ENCODE measurements at regions not wholly inside any gene's neighbourhood (a gene's known extent, or its start where the extent isn't known, plus 50 kb on each side); places are given as distances from the start of the nearest gene placed in this dataset.
"Not testable (repeated sequence)": the region's sequence is repeated elsewhere in the genome, so short reads cannot be mapped to it uniquely, and the experiment has no call there.

GRCh38 chr1:189986516-189986915 is 491.1 kb downstream of the BRINP3 start:
- ATAC-seq (ENCODE audit: low FRiP score), result no peak
- TF ChIP-seq, protein P1, sequence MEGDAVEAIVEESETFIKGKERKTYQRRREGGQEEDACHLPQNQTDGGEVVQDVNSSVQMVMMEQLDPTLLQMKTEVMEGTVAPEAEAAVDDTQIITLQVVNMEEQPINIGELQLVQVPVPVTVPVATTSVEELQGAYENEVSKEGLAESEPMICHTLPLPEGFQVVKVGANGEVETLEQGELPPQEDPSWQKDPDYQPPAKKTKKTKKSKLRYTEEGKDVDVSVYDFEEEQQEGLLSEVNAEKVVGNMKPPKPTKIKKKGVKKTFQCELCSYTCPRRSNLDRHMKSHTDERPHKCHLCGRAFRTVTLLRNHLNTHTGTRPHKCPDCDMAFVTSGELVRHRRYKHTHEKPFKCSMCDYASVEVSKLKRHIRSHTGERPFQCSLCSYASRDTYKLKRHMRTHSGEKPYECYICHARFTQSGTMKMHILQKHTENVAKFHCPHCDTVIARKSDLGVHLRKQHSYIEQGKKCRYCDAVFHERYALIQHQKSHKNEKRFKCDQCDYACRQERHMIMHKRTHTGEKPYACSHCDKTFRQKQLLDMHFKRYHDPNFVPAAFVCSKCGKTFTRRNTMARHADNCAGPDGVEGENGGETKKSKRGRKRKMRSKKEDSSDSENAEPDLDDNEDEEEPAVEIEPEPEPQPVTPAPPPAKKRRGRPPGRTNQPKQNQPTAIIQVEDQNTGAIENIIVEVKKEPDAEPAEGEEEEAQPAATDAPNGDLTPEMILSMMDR (IDR thresholded peaks at IDR 0.05), result no peak
- DNase-seq (ENCODE audit: low spot score), result no peak

DNA sequence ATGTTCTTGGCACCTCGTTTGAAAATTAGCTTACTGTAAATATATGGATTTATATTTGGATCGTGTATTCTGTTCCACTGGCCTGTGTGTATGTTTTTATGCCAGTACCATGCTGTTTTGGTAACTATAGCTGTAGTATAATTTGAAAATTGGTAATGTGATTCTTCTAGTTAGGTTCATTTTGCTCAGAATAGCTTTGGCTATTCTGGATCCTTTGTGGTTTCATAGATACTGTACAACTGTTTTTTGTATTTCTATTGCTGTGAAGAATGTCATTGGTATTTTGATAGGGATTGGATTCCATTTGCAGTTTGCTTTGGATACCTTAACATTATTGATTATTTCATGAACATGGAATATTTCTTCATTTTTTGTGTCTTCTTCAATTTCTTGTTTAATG is 490.2 kb downstream of the BRINP3 start:
- ATAC-seq (ENCODE audit: low FRiP score) (no peak), DNase-seq (ENCODE audit: low spot score) (no peak)
- TF ChIP-seq, protein P1 (IDR thresholded peaks at IDR 0.05), result no peak

GRCh38 chr1:189992856-189993255 is 484.8 kb downstream of the BRINP3 start:
- TF ChIP-seq, protein P1 (IDR thresholded peaks at IDR 0.05), result no peak
- no peak for DNase-seq (ENCODE audit: low spot score)

DNA sequence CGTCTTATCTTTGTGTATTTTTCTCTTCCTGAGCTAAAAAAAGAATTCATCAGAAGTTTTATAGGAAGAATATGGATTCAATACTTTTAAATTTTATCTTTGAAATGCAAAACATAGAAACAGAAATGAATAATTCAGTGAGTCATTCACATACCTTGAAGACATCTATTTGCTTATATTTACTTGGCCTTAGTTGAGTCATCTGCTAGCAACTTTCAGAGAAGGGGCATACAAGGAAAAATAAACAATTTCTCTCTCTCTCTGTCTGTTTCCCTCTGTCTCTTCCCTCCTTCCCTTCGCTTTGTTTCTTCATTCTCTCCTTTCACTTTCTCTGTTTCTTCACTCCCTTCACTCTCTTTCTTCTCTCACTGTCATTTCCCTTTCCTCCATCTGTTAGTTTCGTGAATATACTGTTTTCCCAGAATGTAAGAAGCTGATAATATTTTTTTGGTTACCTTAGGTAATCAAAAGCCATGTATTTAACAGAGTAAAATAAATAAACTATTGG is 477.2 kb downstream of the BRINP3 start:
- ATAC-seq (ENCODE audit: low FRiP score), result no peak
- no peak for DNase-seq (ENCODE audit: low spot score)
- TF ChIP-seq, protein P1 (IDR thresholded peaks at IDR 0.05), result no peak

More at GRCh38 chr1:189992856-189993255, 484.8 kb downstream of the BRINP3 start:
- ATAC-seq (ENCODE audit: low FRiP score), result no peak

- TF ChIP-seq, protein P1 (IDR thresholded peaks at IDR 0.05), result no peak
- DNase-seq (ENCODE audit: low spot score) (no peak), ATAC-seq (ENCODE audit: low FRiP score) (no peak)
Measured at GRCh38 chr1:190001187-190001586, 476.5 kb downstream of the BRINP3 start.

DNA sequence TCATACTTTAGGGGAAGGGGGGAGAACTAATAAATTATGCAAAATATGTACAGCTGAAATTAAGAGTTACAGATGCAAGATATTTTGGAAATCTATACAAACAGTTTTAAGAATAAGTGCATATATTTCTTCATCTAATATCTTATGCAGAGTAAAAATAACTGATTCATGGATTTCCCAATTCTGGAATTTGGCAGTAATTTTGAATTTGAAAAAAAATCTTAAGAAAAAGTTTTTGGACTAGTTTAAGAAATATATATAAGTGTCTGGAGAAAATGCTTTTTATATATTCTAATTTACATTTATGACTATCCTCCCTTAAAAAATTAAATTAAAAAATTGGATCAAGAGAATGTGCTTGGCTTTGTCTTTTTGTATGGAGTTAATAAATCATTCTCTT is 474.3 kb downstream of the BRINP3 start:
- ATAC-seq (ENCODE audit: low FRiP score) (no peak), DNase-seq (ENCODE audit: low spot score) (no peak)
- TF ChIP-seq, protein P1 (IDR thresholded peaks at IDR 0.05), result no peak

DNA sequence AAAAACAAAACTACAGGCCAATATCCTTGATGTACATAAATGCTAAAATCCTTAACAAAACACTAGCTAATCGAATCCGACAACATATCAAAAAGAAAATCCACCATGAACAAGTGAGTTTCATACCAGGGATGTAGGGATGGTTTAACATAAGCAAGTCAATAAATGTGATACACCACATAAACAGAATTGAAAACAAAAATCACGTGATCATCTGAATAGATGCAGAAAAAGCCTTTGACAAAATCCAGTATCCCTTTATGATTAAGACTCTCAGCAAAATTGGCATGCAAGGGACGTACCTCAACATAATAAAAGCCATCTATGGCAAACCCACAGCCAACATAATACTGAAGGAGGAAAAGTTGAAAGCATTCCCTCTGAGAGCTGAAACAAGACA is 466.1 kb downstream of the BRINP3 start:
- DNase-seq (ENCODE audit: low spot score) (no peak), ATAC-seq (ENCODE audit: low FRiP score) (no peak)
- TF ChIP-seq, protein P1 (IDR thresholded peaks at IDR 0.05), result no peak

- not testable (repeated sequence) for DNase-seq (ENCODE audit: low spot score); ATAC-seq (ENCODE audit: low FRiP score)
Measured at GRCh38 chr1:190019151-190019550, 458.5 kb downstream of the BRINP3 start.

Data from omental fat pad (tissue), 3 donors.